Chondrocyte (in vitro differentiated cells): ENCODE measurements at regions not wholly inside any gene's neighbourhood (a gene's known extent, or its start where the extent isn't known, plus 50 kb on each side); places are given as distances from the start of the nearest gene placed in this dataset.
"Not testable (repeated sequence)": the region's sequence is repeated elsewhere in the genome, so short reads cannot be mapped to it uniquely, and the experiment has no call there.

Experiments
- DNase-seq: peaks from one replicate; pipeline ENCODE4 v3.0.0; 2021; ENCODE audit warnings: mixed read lengths, low spot score
- H3K27ac Mint-ChIP-seq: one replicate; pipeline ENCODE4 v1.8.0; 2021; ENCODE audit warnings: mild to moderate bottlenecking, moderate library complexity, mixed read lengths; ENCODE audit not compliant: unreplicated experiment
- H3K27me3 Mint-ChIP-seq: 2 replicates; pipeline ENCODE4 v1.8.0; 2021; ENCODE audit warnings: low read depth, mixed read lengths
- H3K36me3 Mint-ChIP-seq: 2 replicates; pipeline ENCODE4 v1.8.0; 2021; ENCODE audit warnings: low read depth, mixed read lengths
- H3K4me1 Mint-ChIP-seq: 2 replicates; pipeline ENCODE4 v1.8.0; 2021; ENCODE audit warnings: low read depth, mild to moderate bottlenecking, mixed read lengths
- H3K4me3 Mint-ChIP-seq: one replicate; pipeline ENCODE4 v1.8.0; 2021; ENCODE audit warnings: mild to moderate bottlenecking, moderate library complexity, mixed read lengths; ENCODE audit not compliant: unreplicated experiment
- H3K9me3 Mint-ChIP-seq: 2 replicates; pipeline ENCODE4 v1.8.0; 2021; ENCODE audit warnings: low read depth, mixed read lengths
- TF ChIP-seq, protein P1 (sequence below): fragments of 200-600 bp; sonication (generic); IDR thresholded peaks from 2 replicates; pipeline ENCODE4 v1.5.0; 2021; ENCODE audit warnings: antibody characterized with exemption, mild to moderate bottlenecking, moderate library complexity

DNA sequence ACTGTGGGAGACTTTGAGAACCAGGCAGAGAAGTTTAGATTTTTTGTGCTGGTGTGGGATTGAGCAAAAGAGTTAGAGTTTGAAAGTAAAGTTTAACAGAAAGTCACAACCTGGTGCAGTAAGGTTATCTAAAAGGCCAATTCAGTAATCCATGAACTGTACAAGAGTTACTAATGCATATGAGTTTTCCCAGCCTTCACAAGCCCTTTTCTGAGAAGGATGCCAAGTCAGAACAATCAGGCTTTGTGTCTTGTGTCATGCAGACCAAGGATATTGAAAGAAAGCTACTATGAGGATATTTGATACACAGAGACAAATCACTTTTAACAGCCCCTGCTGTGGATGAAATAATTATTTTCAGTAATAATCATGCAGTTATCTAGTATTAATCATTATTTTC is 68.8 kb upstream of the MYO3A start:
- Mint-ChIP-seq H3K27me3 (peaks cover 3% of the 10 kb centered on the region), H3K9me3 (peaks cover 3% of the 10 kb centered on the region), H3K27ac (no peak overlapping the region), H3K36me3 (no peaks in the 10 kb centered on the region), H3K4me3 (no peak overlapping the region), H3K4me1 (no peaks in the 10 kb centered on the region)
- no peak for DNase-seq
- TF ChIP-seq, protein P1, sequence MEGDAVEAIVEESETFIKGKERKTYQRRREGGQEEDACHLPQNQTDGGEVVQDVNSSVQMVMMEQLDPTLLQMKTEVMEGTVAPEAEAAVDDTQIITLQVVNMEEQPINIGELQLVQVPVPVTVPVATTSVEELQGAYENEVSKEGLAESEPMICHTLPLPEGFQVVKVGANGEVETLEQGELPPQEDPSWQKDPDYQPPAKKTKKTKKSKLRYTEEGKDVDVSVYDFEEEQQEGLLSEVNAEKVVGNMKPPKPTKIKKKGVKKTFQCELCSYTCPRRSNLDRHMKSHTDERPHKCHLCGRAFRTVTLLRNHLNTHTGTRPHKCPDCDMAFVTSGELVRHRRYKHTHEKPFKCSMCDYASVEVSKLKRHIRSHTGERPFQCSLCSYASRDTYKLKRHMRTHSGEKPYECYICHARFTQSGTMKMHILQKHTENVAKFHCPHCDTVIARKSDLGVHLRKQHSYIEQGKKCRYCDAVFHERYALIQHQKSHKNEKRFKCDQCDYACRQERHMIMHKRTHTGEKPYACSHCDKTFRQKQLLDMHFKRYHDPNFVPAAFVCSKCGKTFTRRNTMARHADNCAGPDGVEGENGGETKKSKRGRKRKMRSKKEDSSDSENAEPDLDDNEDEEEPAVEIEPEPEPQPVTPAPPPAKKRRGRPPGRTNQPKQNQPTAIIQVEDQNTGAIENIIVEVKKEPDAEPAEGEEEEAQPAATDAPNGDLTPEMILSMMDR: no peak

DNA sequence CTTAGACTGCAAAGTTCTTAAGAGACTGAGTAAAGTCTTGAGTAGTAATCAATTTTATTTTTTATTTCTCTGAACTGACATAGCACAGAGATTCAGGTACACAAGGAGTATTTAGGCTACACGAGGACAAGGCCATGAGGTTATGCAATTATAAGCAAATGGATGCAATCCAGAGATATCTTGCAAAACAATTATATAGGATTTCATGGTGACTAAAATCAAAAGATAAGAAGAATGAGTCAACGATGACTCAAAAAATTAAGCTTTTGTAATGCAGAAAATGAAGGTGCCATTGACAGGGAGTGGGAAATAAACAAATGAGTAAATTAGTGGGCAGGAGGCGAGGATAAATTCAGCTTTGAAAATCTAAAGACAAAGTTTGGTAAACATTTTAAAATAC is 66.7 kb upstream of the MYO3A start:
- H3K4me3 Mint-ChIP-seq: no peak overlapping the region
- no peak for DNase-seq
- no peak overlapping the region for H3K27ac Mint-ChIP-seq
- H3K4me1 Mint-ChIP-seq: no peaks in the 10 kb centered on the region
- H3K9me3 Mint-ChIP-seq: peaks cover 9% of the 10 kb centered on the region
- no peaks in the 10 kb centered on the region for H3K36me3 Mint-ChIP-seq
- TF ChIP-seq, protein P1: no peak
- peaks cover 3% of the 10 kb centered on the region for H3K27me3 Mint-ChIP-seq

DNA sequence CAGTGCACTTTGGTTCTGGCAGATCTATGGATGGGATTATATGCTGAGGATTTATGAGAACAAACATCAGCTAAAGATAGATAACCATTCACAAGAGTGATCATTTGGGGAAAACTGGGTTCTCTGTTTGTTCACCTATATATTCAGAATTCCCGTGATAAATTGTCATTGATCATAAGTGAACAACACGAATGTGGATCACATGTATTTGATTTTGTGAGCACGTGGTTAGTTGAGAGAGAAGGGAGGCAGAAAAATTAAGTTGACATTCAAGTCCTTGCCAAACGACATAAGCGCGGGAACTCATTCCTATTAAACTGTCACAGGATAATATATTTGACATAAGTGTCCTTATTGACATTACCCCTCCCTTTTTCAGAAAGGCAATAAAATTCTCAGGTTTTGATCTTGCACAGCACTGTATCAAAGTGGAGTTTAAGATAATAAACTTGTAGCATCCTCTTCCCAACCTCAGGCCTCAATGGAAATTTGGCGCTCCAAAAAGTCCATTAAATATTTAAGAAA is 64.9 kb upstream of the MYO3A start:
- no peaks in the 10 kb centered on the region for H3K36me3 Mint-ChIP-seq

DNA sequence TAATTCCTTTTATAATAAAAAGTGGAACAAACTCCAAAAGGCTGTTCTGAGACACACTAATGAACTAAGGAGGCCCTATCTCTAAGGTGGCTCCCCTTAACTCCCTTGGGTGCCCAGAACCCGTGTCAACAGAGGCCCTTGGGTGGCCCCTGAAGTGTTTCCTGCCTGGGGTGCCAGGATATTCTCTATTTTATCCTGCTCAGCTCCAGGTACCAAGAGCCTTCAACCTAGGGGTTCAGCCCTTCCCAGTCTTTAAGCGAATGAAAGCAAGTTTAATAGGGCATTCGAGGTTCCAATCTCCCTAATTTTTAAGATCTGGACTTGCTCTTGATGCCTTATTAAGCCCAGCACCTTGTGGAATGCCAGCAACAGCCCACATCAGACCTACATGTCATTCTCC is 64.4 kb upstream of the MYO3A start:
- TF ChIP-seq, protein P1: no peak
- no peaks in the 10 kb centered on the region for H3K27me3 Mint-ChIP-seq
- no peak overlapping the region for H3K4me3 Mint-ChIP-seq
- H3K4me1 Mint-ChIP-seq: no peaks in the 10 kb centered on the region
- H3K36me3 Mint-ChIP-seq: no peaks in the 10 kb centered on the region
- peaks cover 6% of the 10 kb centered on the region for H3K9me3 Mint-ChIP-seq
- H3K27ac Mint-ChIP-seq: no peak overlapping the region
- DNase-seq: no peak

More for the DNA sequence above, 64.9 kb upstream of the MYO3A start:
- Mint-ChIP-seq H3K27ac (no peak overlapping the region), H3K27me3 (peaks cover 3% of the 10 kb centered on the region), H3K4me3 (no peak overlapping the region), H3K4me1 (no peaks in the 10 kb centered on the region), H3K9me3 (peaks cover 9% of the 10 kb centered on the region)
- TF ChIP-seq, protein P1: no peak
- no peak for DNase-seq

DNA sequence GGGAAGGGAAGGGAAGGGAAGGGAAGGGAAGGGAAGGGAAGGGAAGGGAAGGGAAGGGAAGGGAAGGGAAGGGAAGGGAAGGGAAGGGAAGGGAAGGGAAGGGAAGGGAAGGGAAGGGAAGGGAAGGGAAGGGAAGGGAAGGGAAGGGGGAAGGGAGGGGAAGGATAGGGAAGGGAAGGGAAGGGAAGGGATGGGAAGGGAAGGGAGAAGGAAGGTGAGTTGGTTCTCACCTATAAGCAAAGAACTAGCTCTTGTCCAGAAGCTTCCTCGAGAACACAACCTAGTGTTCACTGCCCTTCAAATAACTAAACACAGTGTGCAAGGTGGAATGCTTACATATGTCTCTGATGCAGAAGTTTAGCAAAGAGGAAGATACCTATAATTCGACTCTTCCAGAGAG is 59.6 kb upstream of the MYO3A start:
- H3K4me3 Mint-ChIP-seq, H3K9me3 Mint-ChIP-seq, DNase-seq, H3K36me3 Mint-ChIP-seq, H3K27me3 Mint-ChIP-seq, H3K27ac Mint-ChIP-seq, H3K4me1 Mint-ChIP-seq: not testable (repeated sequence)

DNA sequence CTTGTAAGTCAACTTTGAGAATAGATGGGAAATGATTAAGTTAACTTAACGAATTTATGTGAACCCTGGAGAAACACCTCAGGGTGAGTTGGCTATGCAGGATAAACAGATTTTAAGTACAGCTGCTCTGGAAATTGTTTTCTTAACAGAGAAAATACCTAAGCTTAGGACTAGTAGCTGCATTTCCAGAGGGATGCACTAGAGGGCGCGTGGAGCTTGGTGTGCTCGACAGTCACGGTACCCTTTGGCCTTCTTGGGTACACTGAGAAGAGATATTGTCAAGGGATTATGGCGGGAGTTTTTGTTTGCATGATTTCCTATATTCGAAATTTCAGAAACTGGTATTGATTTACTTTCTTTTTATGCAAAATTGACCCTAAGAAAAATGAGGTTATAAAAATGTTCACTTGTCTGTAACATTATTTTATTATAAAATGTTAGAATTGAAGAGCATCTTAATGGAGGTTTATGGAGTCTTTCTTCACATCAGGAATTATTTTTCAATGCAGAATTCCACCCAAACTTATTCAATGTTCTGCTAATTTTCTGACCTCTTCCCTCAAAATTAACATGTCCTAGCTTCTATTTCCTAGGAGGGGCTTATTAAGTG is 58.4 kb upstream of the MYO3A start:
- DNase-seq: no peak

More for the DNA sequence above, 58.4 kb upstream of the MYO3A start:
- Mint-ChIP-seq H3K4me3 (no peak overlapping the region), H3K27me3 (no peaks in the 10 kb centered on the region), H3K9me3 (peaks cover 6% of the 10 kb centered on the region), H3K36me3 (no peaks in the 10 kb centered on the region), H3K27ac (no peak overlapping the region), H3K4me1 (no peaks in the 10 kb centered on the region)
- TF ChIP-seq, protein P1: peak; percentile 88
